Upper lobe of left lung (tissue), 6 donors: ENCODE measurements at regions not wholly inside any gene's neighbourhood (a gene's known extent, or its start where the extent isn't known, plus 50 kb on each side); places are given as distances from the start of the nearest gene placed in this dataset.

Experiments
- ATAC-seq, 2 donors: fragments of 200-7000 bp; cut with Tn5 transposase; one replicate each; pipeline ENCODE4 v1.9.1; 2022; ENCODE audit warnings: mild to moderate bottlenecking in 2 of 2, moderate library complexity in 2 of 2; ENCODE audit not compliant: low FRiP score in 2 of 2
- DNase-seq, 2 donors: peaks; one replicate each; pipeline ENCODE4 v3.0.0-alpha.2; 2019 to 2020
- H3K27ac ChIP-seq, 4 donors: fragments of 200-600 bp; sonication (generic); one replicate each; pipeline ENCODE4 v1.5.1; 2016 to 2019
- H3K27me3 ChIP-seq, 4 donors: fragments of 200-600 bp; sonication (generic); one replicate each; pipeline ENCODE4 v1.5.1; 2017 to 2019
- H3K36me3 ChIP-seq, 4 donors: fragments of 200-600 bp; sonication (generic); one replicate each; pipeline ENCODE4 v1.5.1; 2016 to 2019
- H3K4me1 ChIP-seq, 4 donors: fragments of 200-600 bp; sonication (generic); one replicate each; pipeline ENCODE4 v1.5.1; 2018 to 2019
- H3K4me3 ChIP-seq, 4 donors: fragments of 200-600 bp; sonication (generic); one replicate each; pipeline ENCODE4 v1.5.1; 2017 to 2019; ENCODE audit warnings: mild to moderate bottlenecking in 2 of 4, moderate library complexity in 1 of 4
- H3K9me3 ChIP-seq, 4 donors: fragments of 200-600 bp; sonication (generic); one replicate each; pipeline ENCODE4 v1.5.1; 2018 to 2019
- EP300 ChIP-seq, 4 donors: sonication (generic); formaldehyde crosslinking; IDR thresholded peaks; one replicate each; pipeline ENCODE4 v1.5.1; 2017; ENCODE audit warnings: antibody characterized with exemption in 4 of 4, control low read depth in 2 of 4
- POLR2A ChIP-seq, 4 donors: fragments of 450-650 bp; IDR thresholded peaks; one replicate each; pipeline ENCODE4 v1.5.1; 2016 to 2017; ENCODE audit warnings: antibody characterized with exemption in 4 of 4, mild to moderate bottlenecking in 2 of 4
- POLR2AphosphoS5 ChIP-seq, 2 donors: sonication (generic); formaldehyde crosslinking; IDR thresholded peaks; one replicate each; pipeline ENCODE4 v1.5.1; 2017; ENCODE audit warnings: antibody characterized with exemption in 2 of 2
- WGBS, 2 donors: methylation state at CpG; one replicate each; pipeline ENCODE4 v1.1.5; 2017 to 2018; 5-methylcytosine and 5-hydroxymethylcytosine counted together
- TF ChIP-seq, protein P1 (sequence below), 6 experiments: fragments of 450-650 bp in 4 of 6; fragments of 200-600 bp in 2 of 6; sonication (generic) in 2 of 6; IDR thresholded peaks; one replicate each; pipeline ENCODE4 v1.5.1; 2016 to 2019; ENCODE audit warnings: antibody characterized with exemption in 6 of 6
- donor health status: DM: no; HTN: no; CAD: no; lungs with moderate emphysema.
- donor health status: DM: no; HTN: yes; CAD: no; lungs with severe emphysema.

DNA sequence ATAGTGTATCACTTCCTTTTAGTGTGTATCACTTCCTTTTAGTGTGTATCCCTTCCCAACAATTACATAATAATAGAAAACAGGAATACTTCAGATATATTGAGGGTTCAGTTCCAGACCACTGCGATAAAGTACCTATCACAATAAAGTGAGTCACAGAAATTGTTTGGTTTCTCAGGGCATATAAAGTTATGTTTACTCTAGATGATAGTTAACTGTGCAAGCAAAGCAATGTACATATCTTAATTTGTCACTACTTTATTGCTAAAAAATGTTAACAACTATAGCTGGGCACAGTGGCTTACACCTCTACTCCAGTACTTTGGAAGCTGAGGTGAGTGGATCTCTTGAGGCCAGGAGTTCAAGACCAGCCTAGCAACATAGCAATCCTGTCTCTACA lies 938.4 kb downstream of the CCSER2 start:
- 68 to 73% methylated on average over 1 of the region's 1 CpG for WGBS, 2 donors
- no peaks in the 10 kb centered on the region for H3K36me3 ChIP-seq
- no peak for TF ChIP-seq POLR2A (IDR thresholded peaks at IDR 0.05)
- TF ChIP-seq EP300 (IDR thresholded peaks at IDR 0.05) = no peak
- no peak for TF ChIP-seq POLR2AphosphoS5 (IDR thresholded peaks at IDR 0.05)
- TF ChIP-seq, protein P1, sequence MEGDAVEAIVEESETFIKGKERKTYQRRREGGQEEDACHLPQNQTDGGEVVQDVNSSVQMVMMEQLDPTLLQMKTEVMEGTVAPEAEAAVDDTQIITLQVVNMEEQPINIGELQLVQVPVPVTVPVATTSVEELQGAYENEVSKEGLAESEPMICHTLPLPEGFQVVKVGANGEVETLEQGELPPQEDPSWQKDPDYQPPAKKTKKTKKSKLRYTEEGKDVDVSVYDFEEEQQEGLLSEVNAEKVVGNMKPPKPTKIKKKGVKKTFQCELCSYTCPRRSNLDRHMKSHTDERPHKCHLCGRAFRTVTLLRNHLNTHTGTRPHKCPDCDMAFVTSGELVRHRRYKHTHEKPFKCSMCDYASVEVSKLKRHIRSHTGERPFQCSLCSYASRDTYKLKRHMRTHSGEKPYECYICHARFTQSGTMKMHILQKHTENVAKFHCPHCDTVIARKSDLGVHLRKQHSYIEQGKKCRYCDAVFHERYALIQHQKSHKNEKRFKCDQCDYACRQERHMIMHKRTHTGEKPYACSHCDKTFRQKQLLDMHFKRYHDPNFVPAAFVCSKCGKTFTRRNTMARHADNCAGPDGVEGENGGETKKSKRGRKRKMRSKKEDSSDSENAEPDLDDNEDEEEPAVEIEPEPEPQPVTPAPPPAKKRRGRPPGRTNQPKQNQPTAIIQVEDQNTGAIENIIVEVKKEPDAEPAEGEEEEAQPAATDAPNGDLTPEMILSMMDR (IDR thresholded peaks at IDR 0.05) = no peak
- peaks cover 0 to 4% (median 3%) of the 10 kb centered on the region in 4 donors for H3K9me3 ChIP-seq
- H3K27me3 ChIP-seq = no peaks in the 10 kb centered on the region
- ATAC-seq (no peak), DNase-seq (no peak)
- H3K27ac ChIP-seq = no peak overlapping the region
- no peaks in the 10 kb centered on the region for H3K4me1 ChIP-seq
- H3K4me3 ChIP-seq = no peak overlapping the region

DNA sequence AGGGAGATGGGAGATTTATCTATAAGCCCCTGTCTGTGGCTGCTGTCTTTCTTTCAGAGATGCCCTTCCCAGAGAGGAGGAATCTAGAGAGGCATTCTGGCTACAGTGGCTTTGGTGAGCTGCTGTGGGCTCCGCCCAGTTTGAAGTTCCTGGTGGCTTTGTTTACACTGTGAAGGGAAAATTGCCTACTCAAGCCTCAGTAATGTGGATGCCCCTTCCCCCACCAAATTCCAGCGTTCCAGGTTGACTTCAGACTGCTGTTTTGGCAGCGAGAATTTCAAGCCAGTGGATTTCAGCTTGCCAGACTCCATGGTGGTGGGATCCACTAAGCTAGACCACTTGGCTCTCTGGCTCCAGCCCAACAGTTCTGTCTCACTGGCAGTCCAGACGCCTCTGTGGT lies 951.6 kb downstream of the CCSER2 start:
- H3K4me1 ChIP-seq = no peaks in the 10 kb centered on the region
- DNase-seq (peak in 1 of 2 donors; percentile 75), ATAC-seq (no peak)
- WGBS, 2 donors = 65 to 75% methylated on average over 2 to 4 of the region's 4 CpGs
- no peaks in the 10 kb centered on the region for H3K27me3 ChIP-seq
- TF ChIP-seq EP300 (IDR thresholded peaks at IDR 0.05) = no peak
- peak overlapping the region in 1 of 4 donors; percentile 46 for H3K27ac ChIP-seq
- H3K36me3 ChIP-seq = no peaks in the 10 kb centered on the region
- H3K4me3 ChIP-seq = no peak overlapping the region
- H3K9me3 ChIP-seq = no peaks in the 10 kb centered on the region

DNA sequence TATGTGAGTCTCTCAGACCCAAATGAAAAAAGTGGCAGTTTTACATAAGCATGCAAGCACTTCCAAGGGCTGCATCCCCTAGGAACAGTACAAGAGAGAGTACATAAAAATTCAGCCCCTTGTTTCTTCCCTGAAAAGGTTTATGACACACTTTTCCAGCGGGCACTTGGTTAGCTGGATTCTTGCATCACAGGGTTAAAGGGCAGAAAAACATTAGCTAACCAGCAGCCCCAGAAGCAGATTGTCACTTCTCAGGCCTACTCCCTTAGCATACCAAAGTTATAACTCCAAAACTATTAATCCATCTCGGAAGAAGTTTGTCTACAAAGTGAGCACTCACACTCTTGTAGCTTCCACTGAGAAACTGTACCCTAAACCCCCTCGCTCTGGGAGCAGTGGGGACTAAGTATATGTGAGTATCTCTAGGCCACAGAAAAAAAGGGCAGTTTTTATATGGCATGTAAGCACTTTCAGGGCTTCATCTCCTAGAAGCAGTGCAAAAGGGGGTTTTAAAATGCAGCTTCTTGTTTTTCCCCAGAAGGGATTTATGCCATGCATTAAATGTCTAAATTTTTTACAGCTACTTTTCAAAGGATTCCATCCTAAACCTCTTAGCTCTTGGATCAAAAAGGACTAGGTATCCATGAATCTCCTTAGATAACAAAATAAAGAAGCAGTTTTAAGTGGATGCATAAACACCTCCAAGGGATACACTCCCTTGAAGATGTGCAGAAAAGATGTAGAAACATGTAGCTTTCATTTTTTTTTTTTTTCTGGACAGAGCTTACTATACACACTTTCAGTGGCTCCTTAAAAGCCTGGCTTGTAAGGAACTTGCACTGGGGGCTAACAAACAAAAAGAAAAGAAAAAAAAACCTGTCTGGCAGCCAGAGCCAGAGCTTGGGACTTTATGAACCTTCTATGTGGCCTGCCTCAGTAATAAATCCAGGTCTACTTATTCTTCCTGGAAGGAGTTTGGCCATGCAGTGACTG lies 956.7 kb downstream of the CCSER2 start:
- Histone ChIP-seq H3K36me3 (no peaks in the 10 kb centered on the region), H3K9me3 (no peaks in the 10 kb centered on the region), H3K4me1 (no peaks in the 10 kb centered on the region), H3K27me3 (no peaks in the 10 kb centered on the region), H3K4me3 (no peak overlapping the region), H3K27ac (no peak overlapping the region)
- TF ChIP-seq POLR2A (IDR thresholded peaks at IDR 0.05) (no peak), POLR2AphosphoS5 (IDR thresholded peaks at IDR 0.05) (no peak), EP300 (IDR thresholded peaks at IDR 0.05) (no peak)
- TF ChIP-seq, protein P1 (IDR thresholded peaks at IDR 0.05) = no peak
- WGBS, 2 donors = 62 to 78% methylated on average over 3 of the region's 3 CpGs
- DNase-seq (no peak), ATAC-seq (no peak)

DNA sequence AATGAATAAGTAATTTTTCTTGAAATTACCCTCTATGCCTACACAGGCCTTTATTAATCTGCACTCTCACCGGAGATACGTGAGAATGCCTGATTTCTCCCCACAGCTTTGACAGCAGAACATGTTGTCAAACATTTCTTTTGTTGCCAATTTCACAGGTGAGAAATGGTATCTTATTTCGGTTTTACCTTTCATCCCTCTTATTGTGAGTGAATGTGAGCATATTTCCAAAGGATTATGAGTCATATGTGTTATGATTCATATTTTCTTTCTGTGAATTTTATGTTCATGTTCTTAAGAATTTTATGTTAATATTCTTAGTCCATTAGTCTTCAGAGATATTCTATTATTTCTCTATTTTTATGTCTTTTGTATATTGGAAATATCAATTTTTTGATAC lies 965.1 kb downstream of the CCSER2 start:
- no peak for DNase-seq
- H3K27me3 ChIP-seq = no peaks in the 10 kb centered on the region
- TF ChIP-seq POLR2AphosphoS5 (IDR thresholded peaks at IDR 0.05) = no peak
- no peak for TF ChIP-seq EP300 (IDR thresholded peaks at IDR 0.05)
- TF ChIP-seq POLR2A (IDR thresholded peaks at IDR 0.05) = no peak
- TF ChIP-seq, protein P1 (IDR thresholded peaks at IDR 0.05) = no peak
- H3K9me3 ChIP-seq = no peaks in the 10 kb centered on the region
- no peak overlapping the region for H3K4me3 ChIP-seq
- ATAC-seq = no peak
- no peaks in the 10 kb centered on the region for H3K36me3 ChIP-seq
- no peaks in the 10 kb centered on the region for H3K4me1 ChIP-seq
- WGBS, 2 donors = 79 to 80% methylated on average over 3 of the region's 3 CpGs
- H3K27ac ChIP-seq = no peak overlapping the region

DNA sequence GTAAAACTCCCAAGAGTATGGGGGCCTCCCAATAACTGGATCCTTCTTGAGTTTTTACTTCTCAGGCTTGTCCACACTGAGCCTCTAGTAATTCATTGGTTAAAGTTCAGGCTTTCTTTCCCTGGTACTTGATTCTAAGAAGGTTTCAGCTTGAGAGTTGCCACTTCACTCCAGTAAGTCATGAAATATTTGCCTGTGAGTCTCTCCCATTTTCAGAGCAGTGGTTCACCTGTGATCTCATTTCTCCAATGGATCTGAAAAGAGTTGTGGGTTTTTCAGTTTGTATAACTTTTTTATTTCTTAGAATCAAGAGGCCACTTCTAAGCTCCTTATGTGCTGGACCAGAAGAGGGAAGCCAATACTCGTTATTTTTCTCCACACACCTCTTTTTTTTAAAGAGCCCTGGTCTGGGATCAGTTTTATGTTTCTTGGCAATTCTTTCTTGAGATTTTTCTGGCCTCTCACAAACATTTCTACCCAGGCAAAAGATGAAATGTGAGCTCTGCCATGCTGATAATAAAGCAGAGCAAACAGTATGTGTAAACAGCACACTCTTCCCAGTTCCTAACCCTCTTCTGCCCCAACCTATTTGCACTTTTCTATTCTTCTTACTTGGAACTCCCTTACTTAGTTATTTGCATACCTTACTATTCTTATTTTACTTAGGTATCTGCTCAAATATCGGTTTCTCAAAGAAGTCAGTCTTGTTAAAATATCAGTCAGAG lies 983.4 kb downstream of the CCSER2 start:
- peak in 1 of 4 donors; percentile 60 for TF ChIP-seq EP300 (IDR thresholded peaks at IDR 0.05)
- TF ChIP-seq, protein P1 (IDR thresholded peaks at IDR 0.05) = no peak
- TF ChIP-seq POLR2AphosphoS5 (IDR thresholded peaks at IDR 0.05) = no peak
- no peak for DNase-seq
- Histone ChIP-seq H3K4me1 (peaks cover 0 to 6% (median 0%) of the 10 kb centered on the region in 4 donors), H3K27me3 (no peaks in the 10 kb centered on the region), H3K27ac (peak overlapping the region in 2 of 4 donors; percentile 23 to 67), H3K4me3 (no peak overlapping the region), H3K36me3 (no peaks in the 10 kb centered on the region), H3K9me3 (no peaks in the 10 kb centered on the region)
- peak; percentile 54 to 82 for ATAC-seq
- 49 to 58% methylated on average over 2 of the region's 2 CpGs for WGBS, 2 donors
